ENCODE measurements at regions not wholly inside any gene's neighbourhood (a gene's known extent, or its start where the extent isn't known, plus 50 kb on each side); places are given as distances from the start of the nearest gene placed in this dataset.
A peak's percentile ranks its signal among the peaks of the same experiment; 100 is the strongest.

DNA sequence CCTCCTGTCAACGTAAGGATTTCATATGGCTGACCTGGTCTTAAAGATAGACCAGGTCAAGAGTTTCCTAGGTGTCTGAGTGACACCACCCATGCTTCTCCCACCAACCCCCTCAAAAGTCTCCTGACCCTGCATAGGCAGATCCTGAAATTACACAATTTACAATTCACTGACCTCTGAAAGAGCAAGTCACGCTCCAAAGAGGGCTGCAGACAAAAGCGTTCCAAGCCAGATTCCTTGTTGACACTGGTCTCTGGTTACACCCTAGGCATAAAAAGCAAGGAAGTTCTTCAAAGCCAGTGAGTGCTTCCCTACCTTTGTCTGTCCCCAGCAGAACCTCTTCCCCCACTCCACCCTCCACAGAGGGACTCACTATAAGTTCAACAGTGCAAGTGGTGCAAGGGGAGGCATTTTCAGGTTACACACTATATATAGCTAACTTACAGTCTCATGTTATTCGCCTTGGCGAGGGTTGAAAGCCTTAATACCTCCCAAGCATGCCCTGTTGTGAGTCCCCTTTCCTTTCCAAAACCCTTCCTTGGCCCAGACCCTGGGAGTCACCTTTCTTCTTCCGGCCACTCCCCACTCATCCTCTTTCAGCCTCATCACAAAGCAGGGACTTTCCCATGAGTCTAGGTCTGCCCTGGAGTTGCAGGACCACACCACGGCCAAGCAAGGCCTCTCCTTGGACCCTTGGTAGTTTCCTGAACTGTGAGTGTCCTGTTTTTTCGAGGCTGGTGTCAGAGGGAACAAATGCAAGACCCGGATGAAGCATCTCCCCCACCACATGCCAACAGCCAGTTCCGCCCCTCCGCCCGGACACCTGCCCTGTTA lies 58.0 kb upstream of the KLF3 start:
- Histone ChIP-seq H3K36me3 (no peaks in the 10 kb centered on the region), H3K9me3 (ENCODE audit: low read depth) (no peaks in the 10 kb centered on the region), H3K27me3 (no peaks in the 10 kb centered on the region), H3K27ac (no peak overlapping the region), H3K4me3 (no peak overlapping the region), H3K4me1 (ENCODE audit: low read depth) (peaks cover 4% of the 10 kb centered on the region)
- peak in 1 of 2 donors; percentile 25 for DNase-seq (ENCODE audit: low read depth in 1 of 2, low spot score in 1 of 2)
- TF ChIP-seq, protein P1, sequence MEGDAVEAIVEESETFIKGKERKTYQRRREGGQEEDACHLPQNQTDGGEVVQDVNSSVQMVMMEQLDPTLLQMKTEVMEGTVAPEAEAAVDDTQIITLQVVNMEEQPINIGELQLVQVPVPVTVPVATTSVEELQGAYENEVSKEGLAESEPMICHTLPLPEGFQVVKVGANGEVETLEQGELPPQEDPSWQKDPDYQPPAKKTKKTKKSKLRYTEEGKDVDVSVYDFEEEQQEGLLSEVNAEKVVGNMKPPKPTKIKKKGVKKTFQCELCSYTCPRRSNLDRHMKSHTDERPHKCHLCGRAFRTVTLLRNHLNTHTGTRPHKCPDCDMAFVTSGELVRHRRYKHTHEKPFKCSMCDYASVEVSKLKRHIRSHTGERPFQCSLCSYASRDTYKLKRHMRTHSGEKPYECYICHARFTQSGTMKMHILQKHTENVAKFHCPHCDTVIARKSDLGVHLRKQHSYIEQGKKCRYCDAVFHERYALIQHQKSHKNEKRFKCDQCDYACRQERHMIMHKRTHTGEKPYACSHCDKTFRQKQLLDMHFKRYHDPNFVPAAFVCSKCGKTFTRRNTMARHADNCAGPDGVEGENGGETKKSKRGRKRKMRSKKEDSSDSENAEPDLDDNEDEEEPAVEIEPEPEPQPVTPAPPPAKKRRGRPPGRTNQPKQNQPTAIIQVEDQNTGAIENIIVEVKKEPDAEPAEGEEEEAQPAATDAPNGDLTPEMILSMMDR (IDR thresholded peaks at IDR 0.05; ENCODE audit: low read depth, low read length): no peak

- TF ChIP-seq, protein P1 (IDR thresholded peaks at IDR 0.05; ENCODE audit: low read depth, low read length): no peak
- DNase-seq (ENCODE audit: low read depth in 1 of 2, low spot score in 1 of 2): no peak
- Histone ChIP-seq H3K4me3 (no peak overlapping the region), H3K27ac (no peak overlapping the region), H3K4me1 (ENCODE audit: low read depth) (peaks cover 4% of the 10 kb centered on the region), H3K36me3 (no peaks in the 10 kb centered on the region), H3K27me3 (no peaks in the 10 kb centered on the region), H3K9me3 (ENCODE audit: low read depth) (no peaks in the 10 kb centered on the region)
These were observed 57.5 kb upstream of the KLF3 start for GRCh38 chr4:38606587-38606905.

DNA sequence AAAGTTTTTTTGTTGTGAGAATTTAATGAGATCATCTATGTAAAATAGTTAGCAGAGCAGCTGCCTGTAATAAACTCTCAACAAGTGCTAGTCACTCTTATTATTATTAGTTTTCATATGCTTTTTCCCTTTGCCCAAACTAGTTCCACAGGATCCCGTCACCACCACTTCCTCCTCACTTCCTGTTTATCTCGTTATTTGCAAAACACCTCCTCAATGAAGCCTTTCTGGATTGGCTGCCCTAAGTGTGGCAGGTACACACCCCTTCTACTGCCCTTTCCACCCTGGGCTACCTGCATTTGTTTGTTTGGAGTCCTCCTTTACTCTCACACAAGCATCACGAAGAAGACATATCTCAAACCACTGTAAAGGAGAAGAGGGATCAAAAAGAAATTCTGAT lies 54.4 kb upstream of the KLF3 start:
- Histone ChIP-seq H3K27me3 (no peaks in the 10 kb centered on the region), H3K4me3 (no peak overlapping the region), H3K4me1 (ENCODE audit: low read depth) (no peaks in the 10 kb centered on the region), H3K27ac (no peak overlapping the region), H3K36me3 (no peaks in the 10 kb centered on the region), H3K9me3 (ENCODE audit: low read depth) (no peaks in the 10 kb centered on the region)
- TF ChIP-seq, protein P1 (IDR thresholded peaks at IDR 0.05; ENCODE audit: low read depth, low read length): no peak
- no peak for DNase-seq (ENCODE audit: low read depth in 1 of 2, low spot score in 1 of 2)

DNA sequence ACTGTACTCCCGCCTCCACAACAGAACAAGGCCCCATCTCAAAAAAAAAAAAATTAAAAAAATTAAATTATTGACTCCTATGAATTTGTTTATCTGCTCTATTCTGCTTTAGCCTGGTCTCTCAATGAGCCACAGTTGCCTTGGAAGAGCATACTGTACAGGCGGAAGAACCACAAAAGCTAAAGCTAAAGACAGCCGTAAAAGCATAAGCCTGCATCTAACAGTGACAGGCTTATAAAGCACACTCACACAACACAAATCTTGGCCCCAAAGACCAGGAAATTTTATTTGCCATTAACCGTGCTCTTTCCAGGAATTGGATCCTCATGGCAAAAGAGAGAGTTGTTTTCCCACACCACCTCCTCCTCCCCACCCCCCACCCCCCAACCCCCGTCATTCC lies 53.5 kb upstream of the KLF3 start:
- Histone ChIP-seq H3K36me3 (no peaks in the 10 kb centered on the region), H3K27me3 (no peaks in the 10 kb centered on the region), H3K4me3 (no peak overlapping the region), H3K9me3 (ENCODE audit: low read depth) (no peaks in the 10 kb centered on the region), H3K27ac (no peak overlapping the region), H3K4me1 (ENCODE audit: low read depth) (no peaks in the 10 kb centered on the region)
- DNase-seq (ENCODE audit: low read depth in 1 of 2, low spot score in 1 of 2): no peak
- TF ChIP-seq, protein P1 (IDR thresholded peaks at IDR 0.05; ENCODE audit: low read depth, low read length): no peak

DNA sequence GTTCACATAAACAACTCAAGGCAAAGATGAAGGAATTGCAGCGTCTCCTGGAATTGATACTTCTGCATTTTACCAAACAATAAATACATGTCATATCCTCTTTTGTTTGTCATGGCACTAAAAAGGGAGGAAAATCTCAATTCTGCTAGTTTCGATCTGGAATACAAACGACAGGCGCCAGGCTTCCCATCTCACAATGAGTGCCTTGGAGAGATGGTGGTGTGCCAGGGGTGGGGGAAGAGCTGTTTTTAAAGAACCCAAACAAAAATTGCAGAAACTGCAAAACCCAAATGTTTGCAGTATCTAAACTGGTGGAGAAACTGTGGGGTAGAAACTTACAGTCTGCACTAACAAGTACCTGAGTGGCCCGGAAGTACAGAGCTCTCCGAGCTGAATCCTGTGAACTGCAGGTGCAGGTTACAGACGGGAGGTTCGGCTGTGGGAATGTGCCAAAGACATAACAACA lies 53.0 kb upstream of the KLF3 start:
- Histone ChIP-seq H3K4me1 (ENCODE audit: low read depth) (no peaks in the 10 kb centered on the region), H3K27ac (no peak overlapping the region), H3K27me3 (no peaks in the 10 kb centered on the region), H3K4me3 (no peak overlapping the region), H3K36me3 (no peaks in the 10 kb centered on the region), H3K9me3 (ENCODE audit: low read depth) (no peaks in the 10 kb centered on the region)
- no peak for DNase-seq (ENCODE audit: low read depth in 1 of 2, low spot score in 1 of 2)
- TF ChIP-seq, protein P1 (IDR thresholded peaks at IDR 0.05; ENCODE audit: low read depth, low read length): no peak
